ENCODE measurements at regions not wholly inside any gene's neighbourhood (a gene's known extent, or its start where the extent isn't known, plus 50 kb on each side); places are given as distances from the start of the nearest gene placed in this dataset.

DNA sequence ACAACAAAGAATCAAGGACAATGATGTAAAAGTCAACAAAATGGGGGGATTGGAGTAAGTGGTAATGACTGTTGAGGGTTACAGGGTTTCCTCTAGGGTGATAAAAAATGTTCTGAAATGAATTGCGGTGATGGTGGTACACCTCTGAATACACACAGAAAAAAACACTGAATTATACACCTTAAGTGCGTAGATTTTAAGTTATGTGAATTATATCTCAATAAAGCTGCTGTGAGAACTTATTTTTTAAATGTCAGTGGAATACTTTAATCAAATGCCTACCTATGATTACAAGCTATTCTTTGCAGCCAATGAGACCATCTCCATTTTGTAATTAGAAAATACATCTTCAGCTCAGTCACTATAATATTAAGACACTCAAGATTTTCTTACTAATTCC is 53.5 kb downstream of the ZNF608 start:
- DNase-seq (ENCODE audit: low spot score in 2 of 2) = no peak
- no peak for FAIRE-seq

DNA sequence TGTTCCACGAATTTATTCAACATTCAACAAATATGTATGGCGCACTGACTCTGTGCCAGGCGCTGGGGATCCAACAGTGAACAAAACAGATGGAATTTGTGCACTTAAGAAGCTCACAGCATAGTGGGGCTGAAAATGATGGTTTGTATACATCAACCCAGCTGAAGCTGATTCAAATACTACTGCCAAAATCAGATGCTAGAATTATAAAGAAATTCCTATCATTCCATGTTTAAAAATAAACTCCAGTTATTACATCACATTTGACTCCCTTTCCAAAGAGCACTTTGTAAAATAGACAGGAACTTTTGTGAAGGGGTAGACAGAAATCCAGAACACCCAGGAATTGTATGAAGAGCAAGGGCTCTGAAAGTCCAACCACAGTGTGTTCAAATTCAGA is 54.1 kb downstream of the ZNF608 start:
- no peak for DNase-seq (ENCODE audit: low spot score in 2 of 2)

DNA sequence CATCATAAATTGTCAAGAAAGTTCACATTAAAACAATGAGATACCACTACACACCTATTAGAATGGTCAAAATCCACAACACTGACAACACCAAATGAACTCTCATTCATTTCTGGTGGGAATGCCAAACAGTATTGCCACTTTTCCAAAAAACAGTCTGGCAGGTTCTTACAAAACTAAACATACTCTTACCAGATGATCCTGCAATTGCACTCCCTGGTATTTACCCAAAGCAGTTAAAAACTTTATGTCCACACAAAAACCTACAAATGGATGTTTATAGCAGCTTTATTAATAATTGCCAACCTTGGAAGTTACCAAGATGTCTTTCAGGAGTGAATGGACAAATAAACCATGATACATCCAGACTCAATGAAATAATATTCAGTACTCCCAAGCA is 56.8 kb downstream of the ZNF608 start:
- DNase-seq (ENCODE audit: low spot score in 2 of 2) (no peak), FAIRE-seq (no peak)

More for the DNA sequence above, 54.1 kb downstream of the ZNF608 start:
- FAIRE-seq = no peak

- no peak for FAIRE-seq
These were observed 60.0 kb downstream of the ZNF608 start for GRCh38 chr5:124686239-124687004.

DNA sequence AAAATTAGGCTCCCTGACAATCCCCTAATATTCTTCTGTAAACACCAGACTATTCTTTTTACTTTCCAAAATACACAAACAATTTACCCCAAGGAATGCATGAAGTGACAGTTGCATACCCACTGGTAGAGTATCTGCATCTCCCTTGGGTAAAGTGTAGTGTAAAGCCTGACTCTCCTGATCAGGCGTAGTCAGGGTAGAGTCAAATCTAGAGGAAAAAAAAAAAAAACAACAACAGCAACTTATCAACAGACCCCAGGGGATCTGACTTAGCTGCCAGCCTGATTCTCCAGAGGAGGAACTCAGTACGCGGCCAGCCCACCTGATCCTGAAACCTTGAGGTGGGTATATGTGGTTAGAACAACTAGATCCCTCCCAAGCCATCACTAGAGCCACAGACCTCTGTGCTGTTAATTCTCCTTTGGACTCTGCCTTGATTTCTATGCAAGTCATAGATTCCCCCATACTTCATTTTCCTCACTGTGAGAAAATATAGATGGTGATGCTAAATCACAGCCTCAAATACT is 61.0 kb downstream of the ZNF608 start:
- DNase-seq (ENCODE audit: low spot score in 2 of 2) = no peak

More at GRCh38 chr5:124686239-124687004, 60.0 kb downstream of the ZNF608 start:
- no peak for DNase-seq (ENCODE audit: low spot score in 2 of 2)

GRCh38 chr5:124683917-124684555 is 62.4 kb downstream of the ZNF608 start:
- no peak for DNase-seq (ENCODE audit: low spot score in 2 of 2)
- no peak for FAIRE-seq

More for the DNA sequence above, 61.0 kb downstream of the ZNF608 start:
- FAIRE-seq = no peak

DNA sequence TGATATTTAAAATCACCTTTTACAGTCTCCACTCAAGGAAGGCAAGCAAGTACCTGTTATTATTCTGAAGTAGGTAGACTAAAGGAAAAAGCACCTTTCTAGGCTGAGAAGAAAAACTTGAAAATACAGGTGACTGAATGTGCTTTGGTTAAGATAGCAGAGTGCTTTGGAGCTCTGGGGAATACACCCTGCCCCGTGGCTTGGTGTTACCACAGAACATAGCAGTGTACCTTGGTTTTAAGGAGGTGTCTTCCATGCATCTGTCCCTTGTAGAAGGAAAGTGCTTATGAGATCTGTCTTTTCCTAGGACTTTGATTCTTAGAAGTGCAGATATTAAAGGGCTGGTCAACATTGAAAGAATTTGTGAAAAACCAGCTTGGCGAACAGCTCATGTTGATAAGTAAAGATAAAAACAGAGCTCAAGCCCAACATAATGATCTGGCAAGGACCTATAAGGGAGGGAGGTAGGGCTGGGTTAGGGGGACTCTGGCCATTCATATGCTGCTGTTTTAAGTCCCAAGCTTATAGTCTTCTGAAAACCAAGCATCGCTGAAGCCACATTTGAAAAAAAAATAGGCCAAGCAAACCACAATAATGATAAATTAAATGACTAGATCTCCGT is 66.8 kb downstream of the ZNF608 start:
- FAIRE-seq (no peak), DNase-seq (ENCODE audit: low spot score in 2 of 2) (no peak)

DNA sequence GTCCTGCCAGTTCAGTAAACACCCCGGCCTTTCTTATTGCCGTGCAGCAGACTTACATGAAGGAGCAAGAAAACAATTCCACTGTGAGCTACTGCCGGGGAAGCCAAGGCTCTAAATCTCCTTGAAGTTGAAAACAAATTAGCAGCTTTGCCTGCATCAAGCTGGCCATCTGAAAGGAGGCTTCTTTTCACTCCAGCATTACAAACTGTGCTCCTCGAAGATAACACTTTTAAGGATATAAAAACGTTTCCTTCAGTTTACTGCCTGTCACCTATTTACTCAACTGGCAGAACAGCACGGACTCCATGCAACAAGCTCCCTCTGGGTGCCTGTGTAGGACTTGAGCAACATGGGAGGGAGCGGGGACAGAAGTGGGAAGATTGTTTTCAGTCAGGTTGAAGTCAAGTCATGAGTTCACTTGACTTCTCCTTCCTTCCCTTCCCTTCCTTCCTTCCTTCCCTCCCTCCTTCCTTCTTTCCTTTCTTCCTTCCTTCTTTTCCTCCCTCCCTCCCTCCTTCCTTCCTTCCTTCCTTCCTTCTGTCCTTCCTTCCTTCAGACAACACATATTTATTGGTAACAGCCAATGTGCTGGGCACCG is 67.4 kb downstream of the ZNF608 start:
- FAIRE-seq (no peak), DNase-seq (ENCODE audit: low spot score in 2 of 2) (no peak)

- FAIRE-seq = no peak
- no peak for DNase-seq (ENCODE audit: low spot score in 2 of 2)
These were observed 68.0 kb downstream of the ZNF608 start for GRCh38 chr5:124678468-124678867.

GRCh38 chr5:124677374-124678351 is 68.8 kb downstream of the ZNF608 start:
- DNase-seq (ENCODE audit: low spot score in 2 of 2) = no peak

GRCh38 chr5:124675931-124676846 is 70.2 kb downstream of the ZNF608 start:
- FAIRE-seq (no peak), DNase-seq (ENCODE audit: low spot score in 2 of 2) (no peak)

More at GRCh38 chr5:124677374-124678351, 68.8 kb downstream of the ZNF608 start:
- FAIRE-seq = no peak

GRCh38 chr5:124671193-124671592 is 75.2 kb downstream of the ZNF608 start:
- no peak for FAIRE-seq

DNA sequence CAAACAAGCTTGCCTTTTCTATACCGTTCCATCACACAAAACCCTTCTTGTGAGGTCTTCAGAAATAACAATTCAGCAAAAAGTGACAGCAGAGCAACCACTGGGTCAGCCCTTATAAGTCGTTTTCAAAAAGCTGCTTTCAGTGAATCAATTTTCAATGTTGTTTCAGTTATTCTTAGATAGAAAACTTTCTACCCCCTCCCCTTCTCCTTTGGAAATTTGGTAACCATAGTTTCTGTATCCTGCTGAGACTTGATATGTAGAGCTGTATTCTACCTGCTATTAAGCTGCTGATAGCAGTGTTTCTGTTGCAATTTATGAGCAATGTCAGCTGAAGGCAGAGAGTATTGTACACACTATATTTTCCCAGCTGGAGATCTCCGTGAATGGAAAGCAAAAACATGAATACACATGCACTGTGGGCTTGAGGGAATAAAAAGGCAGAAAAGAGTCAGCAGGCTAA is 75.7 kb downstream of the ZNF608 start:
- FAIRE-seq (no peak), DNase-seq (ENCODE audit: low spot score in 2 of 2) (no peak)

More at GRCh38 chr5:124671193-124671592, 75.2 kb downstream of the ZNF608 start:
- DNase-seq (ENCODE audit: low spot score in 2 of 2) = no peak

DNA sequence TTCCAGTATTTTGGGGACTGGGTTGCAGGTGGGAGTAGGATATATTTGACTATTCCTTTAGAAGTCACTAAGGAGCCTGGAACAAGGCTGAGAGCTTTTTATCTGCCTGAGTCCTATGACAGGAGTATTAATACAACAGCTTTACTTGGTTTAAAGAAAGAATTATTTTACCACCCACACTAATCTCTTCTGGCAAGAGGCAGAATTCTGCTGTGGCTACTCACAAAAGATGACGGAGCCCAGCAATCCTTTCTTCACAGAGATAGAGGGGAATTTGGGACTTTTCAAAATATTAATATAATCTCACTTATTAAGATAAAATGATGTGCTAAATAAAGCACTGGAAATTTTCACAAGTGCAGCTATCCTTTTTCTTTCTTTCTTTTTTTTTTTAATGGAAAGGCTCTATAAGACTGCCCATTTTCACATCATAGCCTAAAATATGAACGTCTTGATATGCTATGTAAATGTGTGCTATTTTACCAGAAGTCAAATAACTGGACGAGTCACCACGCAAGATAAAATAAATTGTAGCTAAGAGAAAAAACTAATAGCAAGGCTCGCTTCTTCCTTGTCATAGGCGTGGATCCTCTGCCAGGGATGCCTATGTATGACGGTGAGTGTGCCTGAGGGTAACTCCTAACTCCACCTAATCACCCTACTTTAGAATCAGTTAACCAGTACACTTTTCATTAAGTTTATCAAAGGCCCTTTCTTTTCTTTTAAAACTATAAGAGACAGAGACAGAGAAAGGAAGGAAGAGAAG is 76.3 kb downstream of the ZNF608 start:
- FAIRE-seq (no peak), DNase-seq (ENCODE audit: low spot score in 2 of 2) (no peak)

DNA sequence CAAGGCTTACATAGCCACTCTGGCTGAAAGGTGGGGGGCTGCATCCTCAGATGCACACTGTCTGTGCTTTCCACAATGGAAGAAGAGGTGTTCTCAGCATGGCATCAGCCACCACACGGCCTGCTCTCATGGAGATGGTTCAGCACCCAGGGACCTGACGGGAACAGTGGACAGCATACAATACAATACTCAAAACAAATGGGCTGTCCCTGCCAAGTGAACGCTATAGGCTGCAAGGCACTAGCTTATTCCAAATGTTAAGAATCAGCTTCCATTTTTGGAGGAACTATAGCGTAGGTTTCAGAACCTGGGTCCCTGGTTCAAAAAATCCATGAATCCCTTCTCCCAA is 77.2 kb downstream of the ZNF608 start:
- DNase-seq (ENCODE audit: low spot score in 2 of 2) (no peak), FAIRE-seq (no peak)

DNA sequence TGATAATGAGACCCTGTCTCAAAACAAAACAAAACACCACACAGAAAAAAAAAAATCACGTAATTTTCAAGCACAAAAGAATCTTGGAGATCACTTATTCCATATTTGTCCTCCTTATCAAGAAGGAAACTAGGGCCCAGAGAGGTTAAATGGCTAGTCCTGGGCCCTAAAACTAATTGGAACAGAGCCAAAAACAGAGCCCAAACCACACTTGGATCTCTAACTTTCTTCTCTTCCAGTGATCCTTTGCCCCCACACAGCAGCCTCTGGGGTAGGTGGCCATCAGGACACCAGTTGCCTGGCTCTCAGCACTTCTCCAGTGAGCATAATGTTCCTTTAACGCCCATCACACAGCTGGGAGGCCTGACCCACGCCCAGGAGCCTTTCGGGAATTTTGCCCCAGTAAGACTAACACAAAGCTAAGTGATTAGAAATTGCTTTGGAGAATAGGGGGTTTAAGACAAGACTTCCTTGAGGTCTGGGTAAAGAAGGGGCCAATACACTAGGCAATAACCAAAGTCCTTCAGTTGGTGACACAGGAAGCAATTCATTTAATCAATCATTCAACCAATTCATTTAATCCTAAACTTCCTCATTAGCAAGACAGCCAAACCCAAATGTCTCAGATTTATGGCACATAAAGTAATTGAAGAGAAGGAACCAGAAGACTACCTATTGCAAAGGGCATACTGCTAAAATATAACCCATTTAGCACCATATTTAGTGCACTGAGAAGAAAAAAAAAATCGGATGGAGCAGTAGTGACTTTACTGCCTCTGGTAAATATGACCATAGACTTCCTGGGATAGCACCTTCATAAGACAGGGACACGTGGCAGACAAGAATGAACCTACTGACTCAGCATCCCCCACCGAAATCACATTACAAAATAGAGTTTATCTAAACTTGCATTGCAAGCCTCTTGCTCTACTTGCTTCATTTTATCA is 77.8 kb downstream of the ZNF608 start:
- DNase-seq (ENCODE audit: low spot score in 2 of 2) (no peak), FAIRE-seq (no peak)

- FAIRE-seq = no peak
- no peak for DNase-seq (ENCODE audit: low spot score in 2 of 2)
These were observed 80.8 kb downstream of the ZNF608 start for GRCh38 chr5:124665625-124666024.

Data from frontal cortex (tissue), 3 donors.